ENCODE measurements at regions not wholly inside any gene's neighbourhood (a gene's known extent, or its start where the extent isn't known, plus 50 kb on each side); places are given as distances from the start of the nearest gene placed in this dataset.

DNA sequence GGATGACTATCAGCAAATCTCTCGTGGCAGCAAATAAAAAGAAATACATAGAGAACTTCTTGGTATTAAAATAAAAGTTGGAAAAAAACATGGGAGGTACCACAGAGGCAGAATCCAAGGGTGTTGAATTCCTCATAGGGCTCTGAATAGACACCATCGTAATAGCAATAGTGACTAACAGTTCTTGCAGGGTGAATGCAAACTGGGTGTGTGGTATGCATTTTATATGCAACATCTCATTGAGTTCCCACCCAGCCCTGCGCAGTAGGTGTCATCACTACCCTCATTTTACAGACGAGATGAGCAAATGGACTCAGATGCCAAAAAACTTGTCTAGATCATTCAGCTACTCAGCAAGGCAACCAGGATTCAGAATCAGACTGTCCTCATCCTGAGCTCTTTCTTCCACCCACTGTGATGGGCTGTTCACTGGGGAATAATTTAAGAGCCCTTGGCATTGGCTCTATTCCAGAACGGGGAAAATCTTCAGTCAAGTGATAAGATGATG is 354.6 kb upstream of the CDH11 start:
- H3K4me3 ChIP-seq (ENCODE audit: low read depth, low read length): no peak overlapping the region
- no peak for DNase-seq (ENCODE audit: low read depth)
- no peak for TF ChIP-seq CTCF (conservative IDR thresholded peaks at IDR 0.05; ENCODE audit: low read depth, low read length)

DNA sequence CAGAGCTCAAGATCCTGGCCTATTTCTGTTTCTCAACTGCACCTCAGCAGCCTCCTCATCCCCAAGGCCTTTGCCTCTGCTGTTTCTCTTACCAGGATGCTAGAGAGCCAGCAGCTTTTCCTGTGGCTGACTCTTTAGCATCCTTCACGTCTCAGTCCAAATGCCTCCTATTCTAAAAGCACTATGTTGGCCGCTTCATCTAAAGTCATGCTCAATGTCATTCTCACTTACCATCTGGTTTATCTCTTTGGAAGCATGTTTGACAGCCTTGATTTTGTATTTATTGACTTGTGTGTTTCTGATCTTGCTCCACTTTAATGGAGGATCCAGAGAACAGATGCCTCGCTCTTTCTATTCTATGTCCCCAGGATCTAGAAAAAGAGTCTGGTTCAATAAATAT is 351.8 kb upstream of the CDH11 start:
- no peak for TF ChIP-seq CTCF (conservative IDR thresholded peaks at IDR 0.05; ENCODE audit: low read depth, low read length)
- no peak for DNase-seq (ENCODE audit: low read depth)
- no peak overlapping the region for H3K4me3 ChIP-seq (ENCODE audit: low read depth, low read length)

DNA sequence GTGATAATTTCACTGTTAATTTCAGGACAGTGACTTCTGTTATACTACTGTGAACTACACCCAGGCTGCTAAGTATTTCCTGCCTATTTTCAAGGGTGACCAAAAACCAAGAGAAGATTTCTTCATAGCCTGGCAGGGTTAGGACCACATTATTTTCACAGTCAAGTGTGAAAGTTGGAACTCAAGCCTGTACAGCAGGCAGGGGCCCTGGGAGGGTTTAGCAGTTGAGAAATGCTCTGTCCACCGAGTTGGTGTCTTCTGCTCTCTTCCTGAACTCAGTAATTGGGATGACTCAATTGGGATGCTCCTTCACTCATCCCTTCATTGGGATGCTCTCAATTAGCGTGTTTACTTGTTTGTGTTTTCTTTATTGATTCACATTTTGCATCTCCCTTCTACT is 347.3 kb upstream of the CDH11 start:
- no peak for TF ChIP-seq CTCF (conservative IDR thresholded peaks at IDR 0.05; ENCODE audit: low read depth, low read length)
- DNase-seq (ENCODE audit: low read depth): no peak
- no peak overlapping the region for H3K4me3 ChIP-seq (ENCODE audit: low read depth, low read length)

GRCh38 chr16:65468133-65468532 is 346.3 kb upstream of the CDH11 start:
- TF ChIP-seq CTCF (conservative IDR thresholded peaks at IDR 0.05; ENCODE audit: low read depth, low read length): no peak
- no peak for DNase-seq (ENCODE audit: low read depth)
- H3K4me3 ChIP-seq (ENCODE audit: low read depth, low read length): no peak overlapping the region

DNA sequence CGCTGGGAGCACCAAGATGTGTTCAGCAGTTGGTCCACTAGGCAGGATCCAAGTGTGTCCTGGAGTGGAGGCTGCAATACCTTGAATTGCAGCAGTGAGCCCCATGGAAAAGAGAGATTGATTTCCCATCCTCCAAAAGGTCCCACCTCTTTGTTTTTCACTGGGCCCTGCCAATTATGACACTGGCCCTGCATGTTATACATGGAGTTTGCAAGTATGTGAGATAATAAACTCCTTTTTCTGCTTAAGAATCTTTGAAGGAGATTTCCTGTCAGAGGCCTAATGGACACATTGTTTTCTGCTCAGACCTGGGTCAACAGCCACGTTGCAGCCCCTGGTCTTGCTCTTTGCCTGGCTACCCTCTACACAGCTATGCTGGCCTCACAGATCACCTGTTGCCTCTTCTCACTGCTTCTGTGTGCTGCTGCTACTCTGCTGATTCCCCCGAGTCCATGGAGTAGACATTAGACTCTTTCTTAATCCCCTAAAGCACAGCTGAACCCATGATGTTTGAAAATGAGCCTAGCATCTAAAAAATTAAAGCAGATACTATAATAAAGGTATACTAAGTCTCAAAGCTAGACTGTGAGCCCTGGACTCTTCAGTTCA is 341.9 kb upstream of the CDH11 start:
- H3K4me3 ChIP-seq (ENCODE audit: low read depth, low read length): no peak overlapping the region
- TF ChIP-seq CTCF (conservative IDR thresholded peaks at IDR 0.05; ENCODE audit: low read depth, low read length): no peak
- no peak for DNase-seq (ENCODE audit: low read depth)

DNA sequence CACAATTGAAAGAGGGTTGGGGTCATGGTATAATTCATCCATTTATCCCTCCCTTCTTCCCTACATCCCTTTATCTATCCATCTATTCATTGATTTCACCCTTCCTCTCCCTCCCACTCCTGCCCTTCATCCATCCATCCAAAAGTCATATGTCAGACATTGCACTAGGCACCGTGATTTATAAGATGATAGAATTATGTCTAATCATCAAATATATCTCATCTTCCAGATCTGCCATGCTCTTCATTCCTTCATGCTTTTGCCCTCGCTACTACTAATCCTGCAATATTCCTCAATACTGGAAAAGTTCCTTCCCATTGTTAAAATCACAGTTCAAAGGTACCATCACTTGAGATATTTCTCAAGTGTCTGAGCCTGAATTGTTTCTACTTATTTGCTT is 335.2 kb upstream of the CDH11 start:
- no peak for TF ChIP-seq CTCF (conservative IDR thresholded peaks at IDR 0.05; ENCODE audit: low read depth, low read length)
- no peak for DNase-seq (ENCODE audit: low read depth)
- H3K4me3 ChIP-seq (ENCODE audit: low read depth, low read length): no peak overlapping the region

GRCh38 chr16:65455761-65456160 is 333.9 kb upstream of the CDH11 start:
- no peak for DNase-seq (ENCODE audit: low read depth)
- TF ChIP-seq CTCF (conservative IDR thresholded peaks at IDR 0.05; ENCODE audit: low read depth, low read length): no peak
- H3K4me3 ChIP-seq (ENCODE audit: low read depth, low read length): no peak overlapping the region
